ENCODE measurements at regions not wholly inside any gene's neighbourhood (a gene's known extent, or its start where the extent isn't known, plus 50 kb on each side); places are given as distances from the start of the nearest gene placed in this dataset.

- no peak for DNase-seq
Observed at GRCh38 chr15:98427321-98427720, 221.0 kb upstream of the IGF1R start.

GRCh38 chr15:98428253-98428989 lies 219.9 kb upstream of the IGF1R start:
- DNase-seq: no peak

GRCh38 chr15:98431171-98431570 lies 217.2 kb upstream of the IGF1R start:
- DNase-seq: no peak

DNA sequence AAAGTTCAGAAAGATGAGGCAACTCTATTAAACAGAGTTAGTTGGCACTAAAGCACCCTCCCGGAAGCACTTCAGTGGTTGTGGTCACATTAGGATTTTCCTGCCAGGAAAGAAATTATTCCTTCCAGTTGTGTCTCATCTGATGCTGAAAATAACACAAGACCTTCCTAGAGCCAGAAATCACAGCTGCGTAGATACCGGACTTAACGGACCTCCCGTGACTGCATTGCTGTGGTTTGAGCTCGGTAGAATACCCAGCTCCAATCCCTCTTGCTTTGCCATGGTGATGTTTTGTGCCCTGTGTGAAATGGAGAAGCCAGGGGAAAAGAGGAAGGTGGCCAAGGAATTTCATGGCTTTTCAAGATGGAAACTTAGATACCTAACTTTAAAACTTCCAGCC lies 215.0 kb upstream of the IGF1R start:
- DNase-seq: no peak

GRCh38 chr15:98433856-98434255 lies 214.5 kb upstream of the IGF1R start:
- no peak for DNase-seq

- DNase-seq: no peak
Observed at GRCh38 chr15:98437752-98438151, 210.6 kb upstream of the IGF1R start.

DNA sequence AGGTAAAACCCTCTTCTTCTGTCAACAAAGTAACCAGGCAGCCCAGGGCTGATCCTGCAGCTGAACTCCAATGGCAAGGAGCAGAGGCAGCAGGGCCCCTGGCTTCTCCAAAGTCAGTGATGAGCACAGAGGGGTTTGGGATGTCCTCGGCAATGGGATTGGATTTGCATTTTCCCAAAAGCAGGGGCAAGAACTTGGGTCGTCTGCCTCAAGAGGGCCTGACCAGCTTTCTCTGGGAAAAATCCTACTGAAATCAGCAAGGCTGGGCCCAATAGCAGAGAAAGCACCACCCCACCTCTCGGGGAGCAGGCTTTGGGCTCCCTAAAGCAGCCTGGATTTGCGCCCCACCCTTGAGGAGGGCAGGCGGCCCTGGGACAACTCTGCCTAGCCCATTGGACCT lies 210.0 kb upstream of the IGF1R start:
- no peak for DNase-seq

DNA sequence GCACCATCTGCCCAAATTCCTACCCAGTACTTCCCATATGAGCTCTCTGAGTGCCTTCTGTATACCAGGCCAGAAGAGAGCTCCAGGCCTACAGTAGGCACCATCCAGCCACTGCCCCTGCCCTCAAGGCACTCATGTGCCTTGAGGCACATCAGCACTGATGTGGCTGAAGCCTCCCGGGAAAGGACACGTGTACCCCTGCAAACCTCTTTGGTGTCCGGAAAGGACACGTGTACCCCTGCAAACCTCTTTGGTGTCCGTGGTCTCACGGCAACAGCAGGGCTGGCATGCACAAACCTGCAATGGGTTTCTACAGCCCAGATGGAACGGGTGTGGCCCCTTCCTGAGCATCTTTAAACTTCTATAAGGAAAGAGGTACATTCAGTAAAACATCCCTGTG lies 209.4 kb upstream of the IGF1R start:
- no peak for DNase-seq

DNA sequence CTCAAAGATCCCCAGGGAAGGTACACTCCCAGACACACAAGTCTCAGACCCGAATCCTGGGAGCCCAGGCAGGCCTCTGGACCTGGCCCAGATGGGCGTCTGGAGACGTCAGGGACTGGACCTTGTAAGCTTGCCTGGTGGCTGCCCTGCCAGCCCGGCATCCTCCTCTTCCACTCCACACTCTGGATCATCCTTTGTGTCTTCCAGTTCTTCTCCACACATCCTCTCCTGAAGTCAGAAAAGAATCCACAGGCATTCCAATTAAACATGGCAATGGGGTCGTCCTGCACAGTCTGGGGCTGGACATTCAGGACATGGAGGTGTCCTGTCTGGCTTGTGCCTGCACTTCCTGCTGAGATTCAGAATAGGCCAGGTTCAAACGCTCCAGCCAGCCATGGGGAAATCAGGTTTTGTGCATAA lies 208.8 kb upstream of the IGF1R start:
- DNase-seq: no peak

DNA sequence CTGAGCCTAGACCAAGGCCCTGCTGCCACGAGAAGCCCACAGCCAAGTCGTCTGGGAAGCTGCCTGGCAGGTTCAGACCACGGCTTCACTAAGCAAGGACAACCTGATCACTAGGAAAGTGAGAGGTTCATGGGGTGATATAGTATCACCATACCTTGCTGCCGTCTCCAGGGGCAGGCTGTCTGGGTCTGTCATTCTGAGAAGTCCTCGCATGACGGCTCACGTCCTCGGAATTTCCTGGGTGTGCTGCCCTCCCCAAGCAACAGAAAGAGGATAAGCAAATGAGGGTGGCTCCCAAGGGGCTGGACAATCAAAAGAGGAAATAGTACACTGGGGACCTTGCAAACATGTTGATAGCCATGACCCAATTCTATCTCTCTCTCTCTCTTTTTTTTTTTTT lies 207.4 kb upstream of the IGF1R start:
- no peak for DNase-seq

DNA sequence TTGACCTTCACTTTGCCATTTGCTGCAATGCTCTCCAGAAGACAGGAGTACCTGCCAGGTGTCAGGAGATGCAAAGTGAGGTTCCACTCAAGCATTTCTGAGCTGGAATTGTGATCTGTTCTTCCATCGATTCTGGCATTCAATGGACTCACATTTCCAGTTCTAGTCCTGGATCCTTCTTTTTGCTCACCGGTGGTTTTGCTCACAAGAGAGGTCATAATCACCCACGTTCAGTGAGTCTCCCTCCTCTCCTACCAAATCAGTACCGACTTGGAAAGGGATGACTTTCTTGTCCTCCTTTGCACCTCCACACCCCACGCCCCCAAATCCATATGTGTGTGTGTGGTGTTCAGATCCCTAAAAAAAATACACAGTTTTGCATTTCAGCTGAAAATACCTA lies 206.7 kb upstream of the IGF1R start:
- no peak for DNase-seq

- no peak for DNase-seq
Observed at GRCh38 chr15:98442379-98442833, 205.9 kb upstream of the IGF1R start.

- no peak for DNase-seq
Observed at GRCh38 chr15:98442901-98443300, 205.4 kb upstream of the IGF1R start.

GRCh38 chr15:98443526-98443925 lies 204.8 kb upstream of the IGF1R start:
- DNase-seq: no peak

DNA sequence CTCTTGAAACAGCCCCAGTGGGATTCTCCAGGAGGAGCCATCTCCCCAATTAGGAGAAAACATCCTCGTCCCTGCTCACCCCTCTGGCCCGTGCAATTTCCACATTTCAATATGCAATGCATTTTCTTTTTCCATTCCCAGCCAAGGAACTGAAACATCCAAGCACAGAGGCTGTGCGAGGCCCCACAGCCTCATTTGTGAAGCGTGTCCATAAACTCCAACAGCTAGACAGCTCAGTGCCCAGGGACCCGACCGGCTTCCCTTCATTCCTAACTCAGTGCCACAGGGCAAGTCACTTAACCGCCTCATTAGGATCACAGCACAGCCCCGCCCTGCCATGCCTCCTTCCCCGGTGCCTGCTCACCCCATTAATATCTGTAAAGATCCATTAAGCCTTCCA lies 204.2 kb upstream of the IGF1R start:
- no peak for DNase-seq

DNA sequence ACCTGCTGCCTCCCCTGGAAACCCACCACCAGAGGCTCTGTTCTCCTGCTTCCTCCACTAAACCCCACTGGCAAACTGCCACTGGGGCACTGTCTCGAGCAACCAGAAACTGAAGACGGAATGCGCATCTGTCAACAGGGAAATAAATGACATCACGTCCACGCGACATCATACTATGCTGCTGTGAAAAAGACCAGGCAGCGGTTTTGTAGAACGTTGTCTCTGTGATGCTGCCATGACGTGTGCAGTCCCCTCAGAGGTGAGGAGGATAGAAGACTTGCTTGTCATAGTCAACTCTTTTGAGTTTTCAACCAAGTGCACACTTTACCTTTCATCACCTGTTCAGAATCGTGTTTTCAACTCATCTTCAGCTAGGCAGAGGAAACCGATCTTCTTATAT lies 203.0 kb upstream of the IGF1R start:
- no peak for DNase-seq

GRCh38 chr15:98446083-98446482 lies 202.3 kb upstream of the IGF1R start:
- no peak for DNase-seq

- DNase-seq: no peak
Observed at GRCh38 chr15:98447069-98447468, 201.3 kb upstream of the IGF1R start.

DNA sequence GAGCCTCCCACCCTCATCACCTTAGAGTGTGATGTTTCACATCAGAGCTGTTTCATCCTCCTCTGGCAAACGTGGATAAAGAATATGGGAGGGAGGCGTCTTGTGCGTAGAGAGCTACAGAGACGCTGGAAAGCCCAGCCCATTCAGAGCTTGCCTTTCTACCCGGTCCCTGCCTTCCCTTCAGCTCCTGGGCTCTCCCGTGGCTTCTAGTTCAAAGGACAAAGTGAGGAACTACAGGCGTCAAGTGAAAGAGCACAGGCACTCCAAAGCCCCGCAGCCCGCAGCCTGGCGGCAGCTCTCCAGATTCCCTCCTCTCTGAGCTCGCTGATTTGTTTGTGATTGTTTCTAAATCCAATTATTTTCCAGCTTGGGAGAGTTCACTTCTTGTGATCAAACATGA lies 197.1 kb upstream of the IGF1R start:
- no peak for DNase-seq

DNA sequence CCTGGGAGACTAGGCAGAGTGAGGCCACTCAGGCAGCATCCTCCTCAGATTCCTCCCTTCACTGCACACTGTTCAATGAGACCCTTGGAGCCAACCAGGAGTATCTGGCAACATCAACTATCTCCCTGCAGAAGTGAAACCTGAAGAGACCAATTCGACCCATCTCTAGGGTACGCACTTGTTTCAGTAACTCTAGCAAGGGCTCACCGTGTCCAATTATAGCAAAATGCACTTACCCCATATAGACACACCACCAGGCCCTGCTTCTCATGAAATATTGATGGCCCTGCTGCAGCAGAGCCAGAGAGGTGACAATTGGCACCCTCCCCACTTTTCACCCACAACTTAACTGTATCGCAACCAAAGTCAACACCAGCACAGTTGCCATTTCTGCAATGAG lies 196.1 kb upstream of the IGF1R start:
- no peak for DNase-seq

- DNase-seq: no peak
Observed at GRCh38 chr15:98455904-98456303, 192.4 kb upstream of the IGF1R start.

GRCh38 chr15:98476559-98476958 lies 171.8 kb upstream of the IGF1R start:
- no peak for DNase-seq

DNA sequence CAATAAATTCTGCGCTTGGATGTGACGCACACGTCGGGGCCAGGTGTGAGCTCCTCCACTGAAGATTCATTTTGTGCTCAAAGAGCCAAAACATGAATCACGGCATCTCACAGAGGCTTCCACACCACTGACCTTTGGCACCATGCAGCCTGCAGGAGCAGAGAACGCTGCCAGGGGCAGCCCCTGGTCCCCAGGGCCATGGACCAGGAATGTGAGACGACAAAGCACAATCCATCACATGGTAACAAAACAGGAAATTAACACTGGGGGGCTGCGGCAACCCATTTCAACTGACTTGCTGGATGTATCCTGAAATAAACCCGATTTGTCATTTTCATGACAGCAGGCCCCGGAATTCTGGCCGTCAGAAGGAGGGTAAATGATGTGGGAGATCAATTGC lies 167.5 kb upstream of the IGF1R start:
- no peak for DNase-seq

GRCh38 chr15:98483575-98484130 lies 164.7 kb upstream of the IGF1R start:
- DNase-seq: no peak

DNA sequence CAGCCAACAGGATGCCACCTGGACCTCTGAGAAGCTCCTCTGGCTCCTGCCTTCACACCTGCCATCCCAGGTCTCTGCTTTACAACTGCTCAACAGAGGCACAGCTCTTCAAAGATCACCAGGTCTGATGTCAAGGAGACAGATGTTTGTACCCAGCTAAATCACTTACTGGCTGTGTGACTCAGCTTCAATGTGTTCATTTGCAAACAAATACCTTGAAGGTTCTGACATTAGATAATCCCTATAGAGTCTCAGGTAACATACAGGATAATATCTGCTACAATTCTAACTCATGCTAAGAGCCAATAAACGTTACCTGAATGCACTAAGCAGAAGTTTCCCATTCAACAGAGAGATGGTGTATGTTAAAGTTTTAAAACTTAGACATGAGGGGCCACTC lies 163.4 kb upstream of the IGF1R start:
- no peak for DNase-seq
